Astrocyte (in vitro differentiated cells and primary cell): ENCODE measurements at regions not wholly inside any gene's neighbourhood (a gene's known extent, or its start where the extent isn't known, plus 50 kb on each side); places are given as distances from the start of the nearest gene placed in this dataset.
"Not testable (repeated sequence)": the region's sequence is repeated elsewhere in the genome, so short reads cannot be mapped to it uniquely, and the experiment has no call there.

Experiments used
- CTCF ChIP-seq: IDR thresholded peaks from 2 replicates; pipeline ENCODE4 v1.5.1; 2011; ENCODE audit warnings: low read depth, mild to moderate bottlenecking, inconsistent platforms, low read length, moderate library complexity; ENCODE audit not compliant: insufficient read depth
- EZH2 ChIP-seq: IDR thresholded peaks from 2 replicates; pipeline ENCODE4 v1.6.1; 2012; ENCODE audit warnings: mild to moderate bottlenecking, low read length, inconsistent platforms; ENCODE audit not compliant: insufficient read depth

DNA sequence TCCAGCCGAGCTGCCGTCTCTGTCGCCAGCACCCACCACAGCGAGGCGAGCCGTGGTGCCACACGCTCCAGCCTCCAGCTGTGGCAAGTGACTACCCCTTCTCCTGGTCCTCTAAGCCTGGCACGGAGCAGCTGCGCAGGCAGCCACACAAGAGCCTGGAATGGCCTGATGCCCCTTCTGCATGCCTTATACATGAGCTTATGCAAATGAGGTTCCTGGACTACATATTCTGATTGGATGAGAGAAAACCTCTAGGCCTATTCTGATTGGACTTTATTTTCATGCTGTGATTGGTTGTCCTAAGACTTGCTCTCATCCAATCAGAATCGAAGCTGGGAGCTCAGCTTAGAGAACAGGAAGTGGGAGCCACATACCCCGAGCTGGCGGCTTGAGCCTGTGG is 276.5 kb downstream of the TUBA3C start:
- not testable (repeated sequence) for TF ChIP-seq EZH2, CTCF
